WI38 (cell line): ENCODE measurements at regions not wholly inside any gene's neighbourhood (a gene's known extent, or its start where the extent isn't known, plus 50 kb on each side); places are given as distances from the start of the nearest gene placed in this dataset.

Experiments
- H3K4me3 ChIP-seq: 2 replicates; pipeline ENCODE4 v1.5.1; 2011; ENCODE audit warnings: low read depth, mild to moderate bottlenecking, control low read depth, low read length
- TF ChIP-seq, protein P1 (sequence below): IDR thresholded peaks from 2 replicates; pipeline ENCODE4 v1.5.1; 2012; ENCODE audit warnings: low read depth, mild to moderate bottlenecking, control low read depth, low read length

DNA sequence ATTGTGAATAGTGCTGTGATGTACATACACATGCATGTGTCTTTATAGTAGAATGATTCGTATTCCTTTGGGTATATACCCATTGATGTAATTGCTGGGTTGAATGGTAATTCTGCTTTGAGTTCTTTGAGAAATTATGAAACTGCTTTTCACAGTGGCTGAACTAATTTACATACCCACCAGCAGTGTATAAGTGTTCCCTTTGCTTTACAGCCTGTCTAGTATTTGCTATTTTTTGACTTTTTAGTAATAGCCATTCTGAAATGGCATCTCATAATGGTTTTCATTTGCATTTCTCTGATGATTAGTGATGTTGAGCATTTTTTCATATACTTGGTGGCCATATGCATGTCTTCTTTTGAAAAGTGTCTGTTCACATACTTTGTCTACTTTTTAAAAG is 54.5 kb upstream of the FAM78B start:
- no peak overlapping the region for H3K4me3 ChIP-seq

DNA sequence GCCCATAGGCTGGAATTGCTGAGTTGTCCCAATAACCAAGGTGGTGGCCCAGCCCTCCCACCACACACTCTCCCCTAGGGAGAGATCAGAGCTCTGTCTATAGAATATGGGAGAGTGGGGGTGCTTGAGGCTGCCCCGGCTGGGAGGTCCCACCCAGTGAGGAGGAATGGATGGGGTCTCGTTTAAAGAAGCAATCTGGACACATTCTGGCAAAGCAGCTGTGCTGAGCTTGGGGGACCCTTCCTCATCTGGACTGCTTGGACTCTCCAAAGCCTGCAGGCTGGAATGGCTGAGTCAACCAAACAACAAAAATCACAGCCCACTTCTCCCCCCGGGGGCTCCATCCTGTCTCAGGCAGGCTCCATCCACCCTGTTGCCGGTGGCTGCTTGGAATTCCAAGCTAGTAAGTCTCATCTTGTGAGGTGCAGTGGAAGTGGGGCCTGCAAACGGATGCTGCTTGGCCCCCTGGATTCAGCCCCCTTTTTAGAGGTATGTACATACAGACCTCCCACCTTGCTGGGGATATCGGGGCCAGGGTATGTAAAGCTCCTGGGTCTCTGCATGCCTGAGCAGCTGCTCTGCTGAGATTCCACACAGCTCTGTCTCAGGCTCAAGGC is 67.1 kb upstream of the FAM78B start:
- H3K4me3 ChIP-seq, result no peak overlapping the region
- TF ChIP-seq, protein P1, sequence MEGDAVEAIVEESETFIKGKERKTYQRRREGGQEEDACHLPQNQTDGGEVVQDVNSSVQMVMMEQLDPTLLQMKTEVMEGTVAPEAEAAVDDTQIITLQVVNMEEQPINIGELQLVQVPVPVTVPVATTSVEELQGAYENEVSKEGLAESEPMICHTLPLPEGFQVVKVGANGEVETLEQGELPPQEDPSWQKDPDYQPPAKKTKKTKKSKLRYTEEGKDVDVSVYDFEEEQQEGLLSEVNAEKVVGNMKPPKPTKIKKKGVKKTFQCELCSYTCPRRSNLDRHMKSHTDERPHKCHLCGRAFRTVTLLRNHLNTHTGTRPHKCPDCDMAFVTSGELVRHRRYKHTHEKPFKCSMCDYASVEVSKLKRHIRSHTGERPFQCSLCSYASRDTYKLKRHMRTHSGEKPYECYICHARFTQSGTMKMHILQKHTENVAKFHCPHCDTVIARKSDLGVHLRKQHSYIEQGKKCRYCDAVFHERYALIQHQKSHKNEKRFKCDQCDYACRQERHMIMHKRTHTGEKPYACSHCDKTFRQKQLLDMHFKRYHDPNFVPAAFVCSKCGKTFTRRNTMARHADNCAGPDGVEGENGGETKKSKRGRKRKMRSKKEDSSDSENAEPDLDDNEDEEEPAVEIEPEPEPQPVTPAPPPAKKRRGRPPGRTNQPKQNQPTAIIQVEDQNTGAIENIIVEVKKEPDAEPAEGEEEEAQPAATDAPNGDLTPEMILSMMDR, result no peak

More for the DNA sequence above, 54.5 kb upstream of the FAM78B start:
- TF ChIP-seq, protein P1, result no peak

DNA sequence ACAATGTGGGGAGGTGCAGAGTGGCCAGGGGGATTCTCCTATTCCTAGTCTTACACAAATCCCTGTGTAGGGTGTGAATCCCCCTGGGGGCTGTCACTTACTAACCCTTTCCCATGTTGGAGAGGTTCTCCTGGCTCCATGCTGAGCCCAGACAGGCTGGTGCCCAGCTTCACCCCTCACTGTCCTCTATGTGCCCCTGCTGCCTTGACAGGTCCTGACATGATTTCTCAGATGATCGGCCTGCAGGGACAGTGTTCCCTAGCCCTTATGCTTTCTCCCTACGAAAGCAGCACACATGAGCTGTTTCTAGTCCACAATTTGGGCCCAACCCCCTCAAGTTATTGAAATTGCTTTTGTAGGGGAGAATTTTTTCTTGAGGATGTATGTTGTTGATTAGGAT is 68.9 kb upstream of the FAM78B start:
- TF ChIP-seq, protein P1, result no peak

DNA sequence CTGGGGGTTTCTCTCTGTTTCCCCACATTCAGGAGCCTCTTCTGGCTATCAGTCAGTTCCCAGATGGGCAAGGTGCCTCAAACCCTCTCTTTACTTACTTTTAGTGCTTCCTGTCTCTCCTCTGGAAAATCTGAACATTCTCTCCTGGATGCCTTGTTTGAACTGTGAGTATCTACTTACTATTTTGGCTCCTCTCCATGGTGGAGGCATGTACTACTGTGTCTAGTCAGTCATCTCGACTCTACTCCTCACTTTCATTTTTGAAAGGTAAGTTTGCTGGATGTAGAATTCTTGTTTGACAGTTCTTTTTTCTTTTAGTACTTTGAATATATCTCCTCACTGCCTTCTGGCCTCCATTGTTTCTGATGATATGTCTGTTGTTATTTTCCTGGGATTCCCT is 70.9 kb upstream of the FAM78B start:
- H3K4me3 ChIP-seq, result no peak overlapping the region
- TF ChIP-seq, protein P1, result no peak

More for the DNA sequence above, 68.9 kb upstream of the FAM78B start:
- no peak overlapping the region for H3K4me3 ChIP-seq

DNA sequence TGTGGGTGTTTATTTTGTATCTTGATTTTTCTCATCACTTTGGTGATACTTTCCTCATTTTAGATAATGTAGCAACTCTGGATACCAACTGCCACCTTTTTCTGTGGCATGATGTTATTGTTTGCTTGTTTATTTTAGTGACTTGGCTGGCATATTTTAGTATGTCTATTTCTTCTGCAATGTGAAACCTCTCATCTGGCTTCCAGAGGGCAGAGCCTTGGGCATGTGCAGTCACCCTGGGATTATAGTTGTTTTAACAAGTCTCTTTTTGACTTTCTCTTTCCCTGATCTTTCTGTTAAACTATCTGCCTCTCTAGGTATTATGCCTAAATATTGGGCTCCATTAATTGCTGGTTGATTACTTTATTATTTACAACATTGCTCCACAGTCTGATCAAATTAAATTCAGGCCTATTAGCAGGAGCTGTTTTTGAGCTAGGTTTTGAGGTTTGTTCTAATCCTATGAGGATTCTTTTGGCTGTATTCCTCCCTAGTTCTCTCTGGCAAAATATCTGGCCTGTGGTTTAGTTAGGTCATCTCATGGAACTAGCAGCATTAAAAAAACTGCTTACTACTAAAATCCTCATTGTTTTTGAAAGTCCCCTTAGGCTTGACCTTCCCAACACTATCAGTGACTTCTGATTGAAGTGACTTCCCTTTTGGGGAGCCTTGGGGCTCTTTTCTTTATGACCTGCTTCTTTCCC is 86.4 kb upstream of the FAM78B start:
- H3K4me3 ChIP-seq, result no peak overlapping the region
- TF ChIP-seq, protein P1, result no peak

DNA sequence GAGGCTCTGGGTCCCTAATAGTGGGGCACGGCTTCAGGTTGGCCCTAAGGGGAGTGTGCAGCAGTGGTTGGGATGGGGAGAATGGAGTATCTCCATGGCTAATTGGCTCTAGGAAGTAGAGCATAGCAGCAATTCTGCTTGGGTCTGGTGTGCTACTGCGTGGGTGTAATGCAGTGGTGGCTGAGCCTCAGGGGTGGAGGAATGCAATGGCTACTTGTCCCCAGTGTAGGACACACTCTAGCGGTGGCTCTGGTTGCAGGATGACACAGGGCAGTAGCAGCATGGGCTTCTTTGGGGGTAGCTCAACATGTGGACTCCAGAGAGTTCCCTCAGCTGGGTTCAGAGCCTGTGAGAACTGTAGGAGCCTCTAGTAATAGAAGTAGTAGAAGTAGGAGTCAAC is 91.2 kb upstream of the FAM78B start:
- TF ChIP-seq, protein P1, result no peak
- no peak overlapping the region for H3K4me3 ChIP-seq

DNA sequence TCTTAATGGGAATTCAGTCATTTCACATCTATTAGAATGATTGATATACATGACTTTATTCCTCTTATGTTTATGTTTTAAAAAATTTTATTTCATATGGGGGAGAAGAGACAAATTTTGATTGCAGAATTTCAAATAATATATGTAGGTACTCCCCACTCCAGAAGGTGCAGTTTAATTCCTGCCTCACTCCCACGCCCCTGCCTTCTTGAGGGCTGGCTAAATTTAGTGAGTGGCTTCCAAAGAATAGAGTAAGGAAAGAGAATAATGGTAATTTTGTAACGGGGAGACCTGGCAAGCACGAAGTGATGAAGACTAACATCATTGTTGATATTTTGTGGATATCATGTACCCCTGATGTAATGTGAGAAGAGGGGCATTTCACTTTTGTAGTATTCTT is 94.7 kb upstream of the FAM78B start:
- H3K4me3 ChIP-seq, result no peak overlapping the region
- TF ChIP-seq, protein P1, result no peak
